SK-N-DZ (cell line): ENCODE measurements at regions not wholly inside any gene's neighbourhood (a gene's known extent, or its start where the extent isn't known, plus 50 kb on each side); places are given as distances from the start of the nearest gene placed in this dataset.
A peak's percentile ranks its signal among the peaks of the same experiment; 100 is the strongest.

Source experiments
- DNase-seq: peaks from one replicate; pipeline ENCODE4 v3.0.0-alpha.2; 2015; ENCODE audit warnings: low spot score

DNA sequence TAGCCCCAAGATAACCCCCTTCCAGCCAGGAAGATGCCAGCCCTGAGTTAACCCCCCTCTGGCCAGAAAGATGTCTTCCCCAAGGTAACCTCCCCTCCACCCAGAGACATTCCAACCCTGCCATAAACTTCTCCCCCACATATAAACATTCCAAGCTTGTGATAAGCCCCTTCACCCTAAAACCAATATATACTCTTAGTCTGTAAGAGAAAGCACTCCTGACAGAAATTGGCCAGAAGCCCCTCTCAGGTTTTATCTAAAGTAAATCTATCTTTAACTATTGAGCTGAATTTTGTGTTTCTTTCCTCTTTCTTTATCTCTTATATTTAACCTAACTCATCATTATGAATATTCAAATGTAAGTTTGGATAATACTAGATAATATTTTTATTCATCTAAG is 1775.8 kb upstream of the MIR17HG start:
- DNase-seq, result no peak

DNA sequence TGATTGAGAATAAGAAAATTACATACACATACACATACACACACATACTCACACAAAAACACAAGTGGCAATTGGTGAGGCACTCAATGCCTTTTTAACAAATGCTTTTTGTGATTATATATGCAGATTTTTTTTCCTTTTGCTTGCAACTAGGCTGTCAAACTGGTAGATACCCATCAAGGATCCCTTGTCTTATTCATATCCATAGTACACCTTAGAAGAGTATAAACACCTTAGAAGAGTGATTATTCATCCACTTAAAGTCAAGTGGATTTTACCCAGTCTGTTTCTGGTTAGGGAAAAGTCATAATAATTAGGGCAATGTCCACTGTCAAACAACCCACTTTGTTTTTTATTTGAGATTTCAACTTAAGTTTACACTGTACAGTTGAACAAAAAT is 1773.4 kb upstream of the MIR17HG start:
- no peak for DNase-seq

DNA sequence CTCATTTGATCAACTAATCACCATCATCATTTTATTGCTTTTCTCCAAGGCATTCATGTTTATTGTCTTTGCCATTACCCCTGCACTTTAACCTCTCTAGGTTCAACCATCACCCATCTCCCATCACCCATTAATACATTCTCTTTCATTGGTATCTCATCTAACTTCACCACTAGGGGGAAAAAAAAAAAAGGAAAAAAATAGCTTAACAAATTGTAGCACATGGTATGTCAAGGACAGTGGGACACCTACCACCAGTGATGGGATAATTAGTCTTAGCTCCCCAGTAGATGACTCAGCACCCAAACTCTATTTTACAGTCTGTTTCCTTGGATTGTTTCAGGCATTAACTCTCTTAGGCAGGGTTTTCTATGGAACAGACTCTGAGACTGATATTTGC is 1770.2 kb upstream of the MIR17HG start:
- no peak for DNase-seq

DNA sequence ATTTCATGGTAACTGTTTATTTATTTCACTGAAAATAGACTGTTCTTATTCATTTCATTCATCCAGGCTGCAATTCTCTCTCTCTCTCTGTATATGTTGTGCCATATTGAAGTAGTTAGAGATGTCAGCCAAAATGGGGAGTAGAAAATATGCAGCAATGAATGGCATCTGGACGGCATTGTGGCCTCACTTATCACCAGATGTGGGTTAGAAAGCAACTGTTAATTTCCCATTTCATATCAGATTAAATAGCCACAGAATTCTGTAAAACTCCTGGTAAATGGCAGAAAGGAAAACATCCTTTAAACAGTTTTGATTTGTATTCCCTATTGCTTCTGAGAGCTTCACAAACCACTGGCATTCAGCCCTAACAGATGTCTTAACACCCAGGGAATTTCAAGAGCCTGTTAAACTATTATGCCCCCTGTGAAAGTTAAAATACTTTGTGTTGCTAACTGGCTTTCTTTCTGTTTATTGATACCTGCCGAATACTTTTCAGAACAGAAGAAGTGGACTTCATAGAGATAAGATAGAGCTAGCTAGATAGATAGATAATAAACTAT is 1763.3 kb upstream of the MIR17HG start:
- no peak for DNase-seq

DNA sequence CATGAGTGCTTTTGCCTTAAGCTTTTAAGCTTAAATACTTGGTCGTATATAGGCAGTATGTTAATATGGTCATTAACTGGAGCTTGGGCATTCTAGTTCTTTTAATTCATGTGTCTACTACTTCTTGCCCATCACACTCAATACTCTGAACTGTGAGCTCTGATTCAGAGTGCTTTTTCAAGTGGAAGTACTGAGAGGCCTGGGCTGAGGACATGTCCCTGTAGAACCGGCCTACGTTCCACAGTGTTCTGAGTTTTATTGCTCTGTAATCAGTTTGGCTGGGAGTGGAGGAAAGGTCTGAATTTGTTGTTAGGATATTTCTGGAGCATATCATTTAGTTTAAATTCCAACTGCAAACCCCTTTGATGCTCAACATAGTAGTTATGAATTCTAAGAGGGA is 1744.8 kb upstream of the MIR17HG start:
- no peak for DNase-seq

DNA sequence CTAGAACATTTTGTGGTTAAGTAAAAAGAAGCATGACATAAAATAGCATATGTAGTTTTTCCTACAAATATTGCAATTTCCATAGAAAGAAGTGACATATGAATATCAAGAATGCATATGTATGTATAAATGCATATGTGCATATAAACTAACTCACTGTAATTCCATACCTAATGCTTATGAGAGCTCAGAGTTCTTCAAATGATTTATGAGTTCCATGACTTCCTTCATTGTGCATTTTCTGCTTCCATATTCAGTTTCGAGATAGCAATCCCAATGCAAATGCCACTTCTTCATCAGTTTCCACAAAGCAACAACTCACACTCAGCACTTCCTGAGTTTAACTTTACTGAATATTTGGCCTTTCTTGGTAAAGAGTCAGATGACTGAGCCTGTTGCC is 1744.3 kb upstream of the MIR17HG start:
- DNase-seq, result no peak

DNA sequence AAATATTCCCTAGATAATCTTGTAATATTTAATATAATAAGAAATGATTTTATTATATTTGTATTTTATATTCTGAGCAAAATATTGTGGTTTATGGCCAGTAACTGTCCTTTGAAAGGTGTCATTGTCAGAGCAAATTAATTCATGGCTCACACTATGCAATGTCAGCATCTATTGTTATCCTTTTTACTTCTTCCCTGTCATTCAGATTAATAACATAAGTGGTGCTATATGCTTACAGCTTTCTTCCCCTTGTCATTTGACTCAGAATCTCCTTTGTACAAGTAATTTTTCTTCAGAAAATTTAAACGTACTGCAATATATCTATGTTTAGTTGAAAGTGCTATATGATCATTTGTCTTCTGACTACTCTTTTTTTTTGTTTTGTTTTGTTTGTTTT is 1738.2 kb upstream of the MIR17HG start:
- no peak for DNase-seq

DNA sequence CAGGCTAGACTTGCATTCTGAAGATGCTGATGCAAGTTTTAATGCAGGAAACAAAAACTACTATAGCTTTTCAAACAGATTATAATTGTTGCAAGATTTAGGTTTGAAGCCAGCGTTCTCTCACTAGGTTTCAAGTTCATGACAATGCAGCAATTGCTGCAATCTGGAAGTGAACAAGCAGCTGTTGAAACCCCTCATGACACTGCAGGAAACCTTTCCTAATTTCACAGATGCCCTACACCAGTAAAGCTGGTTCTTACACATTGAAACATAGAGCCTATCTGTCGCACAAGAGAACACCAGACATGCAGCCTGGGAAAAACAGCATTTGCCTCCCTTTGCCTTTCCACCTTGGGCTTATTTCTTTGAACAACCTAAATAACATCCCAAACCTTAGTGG is 1737.2 kb upstream of the MIR17HG start:
- DNase-seq, result no peak

DNA sequence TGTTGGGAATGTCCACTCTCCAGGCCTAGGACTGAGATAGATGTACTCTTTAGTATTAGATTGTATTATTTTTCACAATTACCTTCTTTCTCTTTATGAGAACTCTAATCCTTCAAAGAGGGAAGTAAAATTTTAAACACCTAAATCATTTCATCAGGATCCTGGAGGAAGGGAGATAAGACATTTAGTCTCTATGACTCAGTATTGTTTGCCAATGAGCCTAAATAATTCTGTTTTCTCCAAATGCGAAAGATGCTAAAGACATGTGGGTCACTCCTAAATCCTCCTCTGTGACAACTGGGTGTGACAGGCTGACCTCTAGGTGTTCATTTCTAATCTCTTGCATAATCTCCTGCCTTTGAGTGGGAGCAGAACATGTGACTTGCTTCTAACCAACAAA is 1736.6 kb upstream of the MIR17HG start:
- DNase-seq, result no peak

DNA sequence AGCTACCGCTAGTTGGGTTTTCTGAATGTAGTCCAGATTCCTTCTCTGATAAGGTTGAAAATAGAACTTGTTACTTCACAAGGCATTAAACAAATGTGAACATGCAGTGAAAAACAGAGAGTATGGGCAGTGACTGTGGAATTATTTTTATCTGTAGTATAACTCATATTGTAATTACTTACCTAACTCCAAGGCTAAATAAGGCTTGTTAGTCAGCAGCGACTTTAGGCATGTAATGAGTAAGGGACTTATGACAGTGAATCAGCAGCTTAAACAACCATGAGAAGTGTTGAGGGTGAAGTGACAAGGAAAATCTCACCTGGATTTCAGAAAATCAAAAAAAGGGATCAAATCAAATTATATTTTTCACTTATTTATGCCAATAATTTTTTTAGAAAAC is 1719.5 kb upstream of the MIR17HG start:
- DNase-seq, result no peak

DNA sequence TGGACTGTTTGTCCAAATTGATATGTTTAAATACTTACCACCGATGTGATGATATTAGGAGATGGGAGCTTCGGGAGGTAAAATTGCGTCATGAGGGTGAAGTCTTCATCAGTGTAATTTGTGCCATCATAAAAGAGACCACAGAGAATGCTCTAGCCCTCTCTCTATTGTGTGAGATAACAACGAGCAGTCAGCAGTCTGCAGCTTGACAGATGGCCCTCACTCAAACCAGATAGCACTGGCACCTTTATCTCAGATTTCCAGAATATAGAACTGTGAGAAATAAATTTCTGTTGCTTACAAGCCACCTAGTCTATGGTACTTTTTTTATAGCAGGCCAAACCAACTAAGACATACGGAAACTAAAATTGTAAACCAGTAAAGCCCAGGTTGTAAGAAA is 1718.9 kb upstream of the MIR17HG start:
- DNase-seq, result no peak

DNA sequence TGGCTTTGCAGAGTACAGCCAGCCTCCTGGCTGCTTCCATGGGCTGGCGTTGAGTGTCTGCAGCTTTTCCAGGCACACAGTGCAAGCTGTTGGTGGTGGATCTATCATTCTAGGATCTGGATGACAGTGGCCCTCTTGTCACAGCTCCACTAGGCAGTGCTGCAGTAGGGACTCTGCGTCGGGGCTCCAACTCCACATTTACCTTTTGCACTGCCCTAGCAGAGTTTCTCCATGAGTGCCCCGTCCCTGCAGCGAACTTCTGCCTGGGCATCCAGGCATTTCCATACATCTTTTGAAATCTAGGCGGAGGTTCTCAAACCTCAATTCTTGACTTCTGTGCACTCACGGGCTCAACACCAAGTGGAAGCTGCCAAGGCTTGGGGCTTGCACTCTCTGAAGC is 1697.3 kb upstream of the MIR17HG start:
- no peak for DNase-seq

DNA sequence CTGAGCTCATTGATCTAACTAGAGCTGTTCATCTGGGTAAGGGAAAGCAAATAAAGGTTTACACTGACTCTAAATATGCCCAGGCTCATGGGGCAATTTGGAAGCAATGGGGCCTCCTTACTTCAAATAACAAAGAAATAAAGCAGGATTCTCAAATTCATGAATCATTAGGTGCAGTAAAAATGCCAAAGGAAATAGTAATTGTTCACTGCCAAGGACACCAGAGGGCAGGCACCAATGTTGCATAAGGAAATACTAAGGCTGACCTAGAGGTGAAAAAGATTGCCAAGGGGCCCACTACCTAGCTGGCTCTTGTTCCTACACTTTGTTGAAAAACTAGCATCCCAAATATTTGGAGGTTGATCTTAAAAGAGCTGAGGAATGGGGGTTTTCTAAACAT is 1686.7 kb upstream of the MIR17HG start:
- DNase-seq, result no peak

DNA sequence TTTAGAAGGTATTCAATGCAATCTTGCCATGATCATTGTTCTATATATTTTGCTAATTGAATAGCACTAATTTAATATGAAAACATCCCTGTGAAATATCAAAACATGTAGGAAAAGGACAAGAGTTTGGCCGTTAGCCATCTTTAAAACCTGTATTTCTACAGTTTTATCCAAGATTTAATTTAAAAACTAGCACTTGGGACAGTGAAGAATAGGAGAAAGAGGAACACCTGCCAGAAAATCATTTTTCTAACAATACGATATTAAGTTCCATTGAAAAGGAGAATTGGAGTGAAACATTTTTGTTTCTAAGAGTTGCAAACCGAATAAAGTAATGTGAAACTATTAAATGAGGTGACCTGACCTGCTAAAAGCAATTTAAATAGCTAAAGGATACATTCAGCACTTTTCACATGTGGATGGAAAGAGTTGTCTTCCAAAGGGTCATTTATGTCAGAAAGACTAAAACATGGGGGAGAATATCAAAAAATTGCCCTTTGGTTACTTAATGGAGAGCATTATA is 1673.6 kb upstream of the MIR17HG start:
- no peak for DNase-seq

DNA sequence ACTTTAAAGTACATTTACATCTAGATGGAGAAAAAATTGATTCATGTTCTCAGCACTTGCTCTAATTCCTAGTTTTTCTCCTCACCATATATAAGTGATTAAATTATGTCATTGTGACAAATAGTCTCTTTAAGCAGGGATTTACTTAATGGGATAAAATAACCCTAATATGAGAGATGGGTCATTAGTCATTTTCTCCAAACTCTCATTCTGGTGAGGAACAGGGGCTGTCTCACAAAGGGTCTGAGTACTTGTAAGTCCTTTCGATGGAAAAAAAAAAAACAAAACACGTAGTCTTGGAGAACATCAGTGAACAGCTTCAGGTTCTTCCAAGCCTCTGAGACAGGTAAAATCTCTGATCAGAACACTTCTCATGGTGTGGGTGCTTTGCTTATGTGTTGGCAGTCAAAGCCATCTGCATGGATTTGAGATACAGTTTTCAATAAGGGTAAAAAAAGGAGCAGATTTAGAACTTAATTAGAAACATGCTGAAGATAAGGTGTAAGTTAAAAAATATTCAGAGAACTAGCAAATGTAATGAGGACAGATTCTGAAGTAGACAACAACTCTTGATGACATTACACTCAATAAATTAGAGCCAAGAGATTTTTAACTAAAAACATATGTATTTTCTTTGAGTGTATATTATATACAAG is 1668.9 kb upstream of the MIR17HG start:
- DNase-seq, result peak; percentile 93

DNA sequence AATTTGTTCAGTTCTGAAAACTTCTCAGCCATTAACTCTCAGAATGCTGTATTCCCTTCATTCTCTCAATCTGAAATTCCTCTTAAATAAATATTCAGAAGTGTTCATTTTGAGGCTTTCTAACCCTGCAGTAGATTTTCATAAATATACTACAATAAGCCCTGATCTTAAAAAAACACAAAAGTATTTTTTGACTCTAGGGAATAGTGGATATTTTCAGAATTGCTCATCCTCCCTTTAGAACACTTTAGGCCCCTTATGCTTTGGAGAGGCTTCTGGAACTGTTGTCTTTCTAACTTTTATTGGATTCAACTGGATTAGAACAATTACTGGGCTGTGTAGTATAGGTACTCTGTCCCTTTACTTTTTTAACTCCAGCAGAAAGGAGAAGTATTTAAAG is 1662.6 kb upstream of the MIR17HG start:
- DNase-seq, result no peak

DNA sequence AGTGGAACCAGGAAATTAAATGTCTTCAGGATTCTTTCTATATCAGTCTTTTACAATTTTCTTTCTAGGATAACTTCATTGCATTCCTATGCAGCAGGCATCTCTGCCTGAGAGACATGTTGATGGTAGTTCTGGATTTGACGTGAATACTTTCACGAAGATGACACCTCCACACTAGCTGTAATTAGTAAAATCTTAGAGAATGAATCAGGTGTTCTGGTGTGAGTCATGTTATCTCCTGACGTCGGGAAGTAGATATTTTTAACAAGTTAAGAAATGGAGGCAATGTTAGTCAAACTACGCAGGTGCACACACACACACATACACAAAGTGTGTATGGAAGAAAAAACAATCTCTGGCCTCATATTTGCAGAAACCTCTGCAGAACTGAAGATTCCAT is 1661.3 kb upstream of the MIR17HG start:
- no peak for DNase-seq

DNA sequence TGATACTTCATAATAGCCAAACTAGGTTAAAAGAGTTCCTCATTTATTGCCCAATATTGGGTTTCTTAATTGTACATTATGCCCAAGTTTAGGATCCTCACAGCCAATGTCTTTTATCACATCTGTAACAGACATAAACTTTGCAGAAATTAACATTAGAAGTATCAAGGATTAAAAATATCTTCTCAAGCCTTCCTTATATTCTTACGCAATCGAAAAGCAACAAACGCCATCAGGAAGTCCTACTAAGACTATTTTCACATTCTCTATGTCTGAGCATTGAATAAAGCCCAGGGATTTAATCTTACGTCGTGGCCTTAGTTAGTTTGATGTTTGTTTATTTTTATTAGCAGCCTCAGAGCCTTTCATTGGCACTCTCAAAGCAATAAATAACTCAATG is 1660.4 kb upstream of the MIR17HG start:
- DNase-seq, result no peak

DNA sequence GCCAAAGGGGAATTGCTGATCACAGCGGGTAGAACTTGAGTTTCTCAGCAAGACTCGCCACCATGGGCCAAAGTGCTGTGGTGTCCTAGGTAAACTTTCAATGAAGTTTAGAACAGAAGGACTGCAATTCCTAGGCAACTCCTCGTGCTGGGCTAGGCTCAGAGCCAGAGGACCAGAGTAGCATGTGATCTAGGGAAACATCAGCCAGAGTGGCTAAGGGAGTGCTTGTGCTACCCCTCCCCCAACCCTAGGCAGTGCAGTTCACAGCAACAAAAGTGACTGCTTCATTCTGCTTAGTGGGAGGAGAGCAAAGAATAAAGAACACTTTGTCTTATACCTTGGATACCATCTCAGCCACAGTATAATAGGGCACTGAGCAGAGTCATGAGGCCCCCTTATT is 1658.6 kb upstream of the MIR17HG start:
- no peak for DNase-seq

DNA sequence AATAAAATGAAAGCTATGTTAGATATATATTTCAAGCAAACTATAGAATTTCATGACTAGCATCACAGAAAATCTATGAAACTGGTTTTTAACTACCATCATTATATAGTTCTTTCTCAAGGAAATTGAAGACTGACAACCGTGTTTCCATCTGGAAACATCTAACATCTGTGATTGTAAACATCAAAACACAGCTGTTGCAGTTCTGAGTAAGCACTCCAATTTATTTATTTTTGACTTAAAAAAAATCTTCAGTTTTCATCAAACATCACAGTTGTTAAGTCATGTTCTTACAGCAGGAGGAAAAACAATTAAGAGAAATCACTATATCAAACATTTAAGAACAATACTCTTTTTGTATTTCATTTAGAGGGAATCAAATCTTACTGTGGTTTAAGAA is 1653.0 kb upstream of the MIR17HG start:
- no peak for DNase-seq

DNA sequence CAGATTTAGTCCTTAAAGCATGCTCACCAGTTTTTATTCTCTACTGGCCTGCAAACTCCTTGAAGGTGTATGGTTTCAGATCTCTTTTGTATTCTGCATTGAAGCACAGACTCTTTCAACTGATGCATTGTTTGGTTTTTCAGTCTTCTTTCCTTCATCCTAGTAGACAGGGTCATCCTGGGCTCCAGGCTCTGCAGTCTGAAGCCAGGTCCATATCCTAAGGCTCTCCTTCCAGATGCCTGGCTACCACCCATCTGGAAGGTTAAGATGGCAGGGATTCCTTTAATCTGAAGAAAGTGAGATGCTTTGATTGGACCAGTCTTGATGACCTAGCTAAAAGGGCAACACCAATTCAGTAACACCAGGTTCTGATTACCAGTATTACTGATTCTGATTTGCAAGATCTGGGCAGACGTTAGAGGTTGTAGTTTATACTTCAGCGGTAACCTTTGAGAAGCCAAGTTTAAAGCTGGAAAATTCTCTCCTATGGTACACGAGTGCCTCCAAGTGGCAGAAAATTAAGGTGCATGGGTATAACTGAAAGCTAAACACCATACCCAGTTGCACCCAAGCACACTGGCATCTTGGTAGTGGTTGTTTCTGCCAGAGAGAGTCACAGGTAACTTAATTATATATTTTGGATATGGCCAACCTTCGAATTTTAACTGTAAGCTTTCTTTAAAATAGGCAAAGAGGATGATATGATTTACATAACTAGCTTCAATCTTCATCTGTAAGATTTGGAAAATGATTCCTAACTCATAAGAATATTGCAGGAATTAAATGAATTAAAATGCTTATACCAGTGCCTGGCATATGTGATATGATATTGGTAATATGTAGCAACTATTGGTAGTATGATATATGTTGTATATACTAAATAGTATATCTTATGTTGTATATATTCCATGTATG is 1651.9 kb upstream of the MIR17HG start:
- peak; percentile 57 for DNase-seq

DNA sequence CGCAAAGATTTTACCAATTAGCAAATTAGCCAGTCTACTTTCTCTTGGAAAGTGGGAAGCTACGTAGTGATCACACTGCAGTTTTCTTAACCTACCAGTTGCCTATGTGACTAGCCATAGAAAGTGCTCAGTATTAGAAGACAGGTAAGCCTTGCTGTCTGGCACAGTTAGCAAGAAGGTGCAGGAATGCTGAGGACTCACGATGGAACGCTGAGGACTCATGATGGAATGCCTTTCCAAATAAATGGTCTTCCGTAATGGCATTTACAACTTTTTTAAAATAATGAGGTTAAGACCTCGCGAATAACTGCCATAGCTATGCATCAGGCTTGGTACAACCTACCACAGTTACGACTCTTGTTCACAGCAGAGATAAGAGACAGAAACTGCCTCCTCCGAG is 1645.6 kb upstream of the MIR17HG start:
- DNase-seq, result no peak

DNA sequence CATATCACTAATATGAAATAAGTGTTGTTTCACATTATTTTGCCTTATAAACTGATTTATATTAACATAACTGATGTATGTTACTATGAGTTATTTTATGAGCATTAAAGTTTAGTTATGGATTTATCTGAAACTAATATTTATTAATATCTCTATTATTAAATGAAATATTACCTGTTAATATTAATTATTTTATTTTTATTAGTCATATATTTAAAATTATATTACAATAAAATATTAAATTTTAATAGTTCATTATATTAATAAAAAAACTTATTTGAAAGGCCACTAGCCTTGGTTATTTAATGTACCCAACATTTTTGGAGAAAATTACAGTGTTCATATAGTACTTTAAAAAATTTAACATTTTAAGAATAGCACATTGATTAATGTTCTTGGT is 1643.4 kb upstream of the MIR17HG start:
- no peak for DNase-seq
